Kidney epithelial cell (primary cell): ENCODE measurements at regions not wholly inside any gene's neighbourhood (a gene's known extent, or its start where the extent isn't known, plus 50 kb on each side); places are given as distances from the start of the nearest gene placed in this dataset.
"Not testable (repeated sequence)": the region's sequence is repeated elsewhere in the genome, so short reads cannot be mapped to it uniquely, and the experiment has no call there.

ENCODE experiments used
- DNase-seq: peaks from one replicate; pipeline ENCODE4 v3.0.0-alpha.2; 2010; ENCODE audit warnings: low read depth
- H3K27me3 ChIP-seq: 2 replicates; pipeline ENCODE4 v1.6.0; 2011; ENCODE audit warnings: low read length; ENCODE audit not compliant: control insufficient read depth, insufficient read depth
- H3K36me3 ChIP-seq: 2 replicates; pipeline ENCODE4 v1.5.1; 2011; ENCODE audit warnings: low read length; ENCODE audit not compliant: control insufficient read depth, insufficient read depth
- H3K4me3 ChIP-seq: 2 replicates; pipeline ENCODE4 v1.5.1; 2011; ENCODE audit warnings: low read depth, mild to moderate bottlenecking, control low read depth, low read length
- TF ChIP-seq, protein P1 (sequence below): IDR thresholded peaks from 2 replicates; pipeline ENCODE4 v1.5.1; 2011; ENCODE audit warnings: mild to moderate bottlenecking, moderate library complexity, low read length, control low read depth, inconsistent platforms; ENCODE audit not compliant: insufficient read depth, poor library complexity, severe bottlenecking

DNA sequence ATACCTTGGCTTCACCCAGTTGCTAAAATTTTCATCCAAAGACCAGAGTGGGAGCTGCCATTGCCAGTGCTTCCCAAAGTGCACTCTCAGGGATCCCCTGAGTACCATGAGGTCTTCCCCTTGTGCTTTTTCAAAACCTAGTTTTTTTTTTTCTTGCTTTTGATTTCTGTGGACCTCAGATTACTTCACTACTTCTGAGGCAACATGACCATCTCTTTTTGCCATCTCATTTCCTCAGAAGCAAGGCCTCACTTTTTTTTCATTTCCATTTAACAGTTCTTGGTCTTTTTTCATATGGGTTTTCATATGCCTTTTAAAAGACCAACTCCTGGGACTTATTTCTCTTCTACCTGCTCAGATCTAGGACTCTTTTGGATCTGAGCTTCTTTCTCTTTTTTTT, 64.1 kb upstream of the MMS22L start:
- Histone ChIP-seq H3K27me3 (no peaks in the 10 kb centered on the region), H3K4me3 (no peak overlapping the region), H3K36me3 (no peaks in the 10 kb centered on the region)
- DNase-seq: no peak
- TF ChIP-seq, protein P1, sequence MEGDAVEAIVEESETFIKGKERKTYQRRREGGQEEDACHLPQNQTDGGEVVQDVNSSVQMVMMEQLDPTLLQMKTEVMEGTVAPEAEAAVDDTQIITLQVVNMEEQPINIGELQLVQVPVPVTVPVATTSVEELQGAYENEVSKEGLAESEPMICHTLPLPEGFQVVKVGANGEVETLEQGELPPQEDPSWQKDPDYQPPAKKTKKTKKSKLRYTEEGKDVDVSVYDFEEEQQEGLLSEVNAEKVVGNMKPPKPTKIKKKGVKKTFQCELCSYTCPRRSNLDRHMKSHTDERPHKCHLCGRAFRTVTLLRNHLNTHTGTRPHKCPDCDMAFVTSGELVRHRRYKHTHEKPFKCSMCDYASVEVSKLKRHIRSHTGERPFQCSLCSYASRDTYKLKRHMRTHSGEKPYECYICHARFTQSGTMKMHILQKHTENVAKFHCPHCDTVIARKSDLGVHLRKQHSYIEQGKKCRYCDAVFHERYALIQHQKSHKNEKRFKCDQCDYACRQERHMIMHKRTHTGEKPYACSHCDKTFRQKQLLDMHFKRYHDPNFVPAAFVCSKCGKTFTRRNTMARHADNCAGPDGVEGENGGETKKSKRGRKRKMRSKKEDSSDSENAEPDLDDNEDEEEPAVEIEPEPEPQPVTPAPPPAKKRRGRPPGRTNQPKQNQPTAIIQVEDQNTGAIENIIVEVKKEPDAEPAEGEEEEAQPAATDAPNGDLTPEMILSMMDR: no peak

DNA sequence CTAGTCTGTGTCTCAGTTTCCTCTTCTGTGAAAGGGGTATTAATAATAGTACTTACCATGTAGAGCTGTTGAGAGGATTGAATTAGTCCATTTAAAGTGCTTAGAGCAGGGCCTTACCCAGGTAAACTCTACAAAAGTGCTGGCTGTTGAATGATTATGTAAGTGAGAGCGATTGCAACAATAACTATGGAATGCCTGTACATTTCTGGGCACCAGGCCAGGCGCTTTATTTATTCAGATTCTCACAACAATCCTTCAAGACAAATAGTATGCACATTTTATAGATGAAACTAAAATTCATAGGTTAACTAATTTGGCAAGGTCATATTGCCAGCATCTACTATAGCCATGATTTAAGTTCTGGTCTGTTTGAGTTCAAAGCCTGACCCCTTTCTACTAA, 78.3 kb upstream of the MMS22L start:
- DNase-seq: no peak

DNA sequence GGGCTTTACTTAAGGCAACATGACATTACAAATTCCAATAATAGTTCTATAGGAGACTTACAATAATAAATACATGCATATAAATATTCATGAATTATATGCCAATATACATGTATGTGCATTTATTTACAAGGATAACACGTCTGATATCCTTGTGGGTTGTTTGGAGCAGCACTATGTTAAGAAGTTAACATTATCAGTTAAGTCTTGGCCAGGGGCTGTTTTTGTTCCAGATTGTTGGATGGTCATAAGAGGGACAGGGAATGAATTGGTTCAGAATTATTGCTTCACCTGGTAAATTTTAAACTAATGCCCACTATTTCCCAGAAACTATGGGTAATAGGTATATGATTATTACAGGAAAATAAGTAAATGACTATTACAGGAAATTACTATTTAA, 81.3 kb upstream of the MMS22L start:
- DNase-seq: no peak
- Histone ChIP-seq H3K4me3 (no peak overlapping the region), H3K36me3 (no peaks in the 10 kb centered on the region), H3K27me3 (no peaks in the 10 kb centered on the region)
- TF ChIP-seq, protein P1: no peak

More for the DNA sequence above, 78.3 kb upstream of the MMS22L start:
- Histone ChIP-seq H3K27me3 (no peaks in the 10 kb centered on the region), H3K36me3 (no peaks in the 10 kb centered on the region), H3K4me3 (no peak overlapping the region)
- TF ChIP-seq, protein P1: no peak

DNA sequence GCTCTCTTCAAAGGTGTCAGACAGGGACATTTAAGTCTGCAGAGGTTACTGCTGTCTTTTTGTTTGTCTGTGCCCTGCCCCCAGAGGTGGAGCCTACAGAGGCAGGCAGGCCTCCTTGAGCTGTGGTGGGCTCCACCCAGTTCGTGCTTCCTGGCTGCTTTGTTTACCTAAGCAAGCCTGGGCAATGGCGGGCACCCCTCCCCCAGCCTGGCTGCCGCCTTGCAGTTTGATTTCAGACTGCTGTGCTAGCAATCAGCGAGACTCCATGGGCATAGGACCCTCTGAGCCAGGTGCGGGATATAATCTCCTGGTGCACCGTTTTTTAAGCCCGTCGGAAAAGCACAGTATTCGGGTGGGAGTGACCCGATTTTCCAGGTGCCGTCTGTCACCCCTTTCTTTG, 99.1 kb upstream of the MMS22L start:
- not testable (repeated sequence) for H3K36me3 ChIP-seq, DNase-seq, H3K27me3 ChIP-seq, H3K4me3 ChIP-seq

DNA sequence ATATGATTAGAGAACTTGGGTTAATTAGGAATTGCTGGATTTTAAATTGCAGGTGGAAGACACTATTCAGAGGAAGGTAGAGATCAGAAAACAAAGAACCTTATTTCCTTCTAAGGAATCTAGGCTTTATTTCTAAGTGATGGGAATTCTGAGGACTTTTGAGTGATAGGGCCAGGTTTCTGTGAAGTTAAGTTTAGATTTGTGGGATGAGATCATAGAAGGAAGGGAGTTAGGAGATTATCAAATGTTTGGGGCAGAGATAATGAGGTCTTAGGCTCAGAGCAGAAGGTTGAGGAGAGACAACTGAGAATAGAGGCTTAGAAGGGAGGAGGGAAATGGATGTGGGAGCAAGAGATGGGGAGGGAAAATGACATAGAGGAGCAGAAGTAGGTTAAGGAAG, 109.7 kb upstream of the MMS22L start:
- Histone ChIP-seq H3K36me3 (no peaks in the 10 kb centered on the region), H3K27me3 (no peaks in the 10 kb centered on the region), H3K4me3 (no peak overlapping the region)
- no peak for DNase-seq
- TF ChIP-seq, protein P1: no peak

DNA sequence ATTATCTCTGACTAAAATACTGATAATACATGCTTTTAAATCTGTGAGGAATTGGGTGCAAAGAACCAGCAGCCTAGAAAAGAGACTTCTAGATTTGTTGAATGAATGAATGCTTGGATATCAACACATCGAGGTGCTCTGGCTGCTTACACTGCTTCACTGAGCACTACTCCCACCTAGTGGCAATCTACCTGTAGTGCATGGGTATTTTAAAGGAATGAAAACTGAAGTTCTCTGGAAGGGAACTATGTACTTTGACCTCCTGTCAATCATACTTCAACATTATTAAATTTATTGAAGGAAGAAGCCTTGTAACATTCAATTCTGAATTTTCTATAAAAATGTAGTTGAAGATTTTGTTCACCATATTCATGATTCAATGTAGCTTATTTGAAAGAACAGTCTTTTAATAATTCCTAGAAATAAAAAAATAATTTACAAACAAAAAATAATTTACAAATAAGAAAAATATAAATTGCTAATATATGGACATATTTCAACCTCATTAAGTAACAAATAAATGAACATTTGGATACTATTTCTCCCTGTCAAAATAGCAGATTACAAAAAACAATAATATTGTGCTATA, 111.2 kb upstream of the MMS22L start:
- no peaks in the 10 kb centered on the region for H3K36me3 ChIP-seq

More for the DNA sequence above, 111.2 kb upstream of the MMS22L start:
- no peaks in the 10 kb centered on the region for H3K27me3 ChIP-seq
- DNase-seq: peak; percentile 5
- TF ChIP-seq, protein P1: peak; percentile 84
- no peak overlapping the region for H3K4me3 ChIP-seq
